ENCODE measurements at regions not wholly inside any gene's neighbourhood (a gene's known extent, or its start where the extent isn't known, plus 50 kb on each side); places are given as distances from the start of the nearest gene placed in this dataset.

DNA sequence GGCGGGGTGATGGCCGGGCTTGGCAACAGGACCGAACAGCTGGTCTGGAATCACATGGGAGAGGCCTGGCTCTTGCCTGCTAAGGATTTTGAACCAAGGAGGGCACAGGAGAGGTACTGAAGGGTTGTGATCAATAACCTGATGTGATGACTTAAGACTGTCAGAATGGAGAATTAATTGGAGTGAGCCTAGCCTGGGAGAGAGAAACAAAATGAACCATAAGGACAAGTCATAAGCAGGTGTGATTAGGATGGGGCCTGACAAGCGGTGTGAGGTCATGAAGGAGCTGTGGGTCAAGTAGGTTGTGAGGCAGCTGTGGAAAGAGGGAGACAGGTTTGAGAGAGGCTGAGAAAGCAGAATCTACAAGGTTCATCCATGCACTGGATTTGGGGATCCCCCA, 104.6 kb downstream of the MED10 start:
- Histone ChIP-seq H3K27ac (ENCODE audit: low read depth, low read length) (no peak overlapping the region), H3K4me1 (ENCODE audit: insufficient read depth, low read length) (no peaks in the 10 kb centered on the region), H3K27me3 (ENCODE audit: insufficient read depth, low read length) (no peaks in the 10 kb centered on the region), H3K9me3 (ENCODE audit: control insufficient read depth in 1 of 2, low read length in 2 of 2) (no peaks in the 10 kb centered on the region), H3K4me3 (ENCODE audit: low read length in 2 of 2) (no peak overlapping the region), H3K36me3 (ENCODE audit: insufficient read depth, low read length) (no peaks in the 10 kb centered on the region)
- ChIA-PET CTCF (ENCODE audit: partially characterized antibody) (no interaction called here), POLR2A (ENCODE audit: partially characterized antibody) (no interaction called here)
- Mint-ChIP-seq H3K27ac (no peak overlapping the region), H3K9me3 (peaks cover 0 to 3% (median 0%) of the 10 kb centered on the region in 8 donors), H3K4me3 (no peak overlapping the region), H3K36me3 (no peaks in the 10 kb centered on the region), H3K4me1 (no peaks in the 10 kb centered on the region), H3K27me3 (peaks cover 7 to 10% of the 10 kb centered on the region in 2 donors)
- DNase-seq = no peak
- intact Hi-C loops (cut with micrococcal nuclease) = no loop called here

DNA sequence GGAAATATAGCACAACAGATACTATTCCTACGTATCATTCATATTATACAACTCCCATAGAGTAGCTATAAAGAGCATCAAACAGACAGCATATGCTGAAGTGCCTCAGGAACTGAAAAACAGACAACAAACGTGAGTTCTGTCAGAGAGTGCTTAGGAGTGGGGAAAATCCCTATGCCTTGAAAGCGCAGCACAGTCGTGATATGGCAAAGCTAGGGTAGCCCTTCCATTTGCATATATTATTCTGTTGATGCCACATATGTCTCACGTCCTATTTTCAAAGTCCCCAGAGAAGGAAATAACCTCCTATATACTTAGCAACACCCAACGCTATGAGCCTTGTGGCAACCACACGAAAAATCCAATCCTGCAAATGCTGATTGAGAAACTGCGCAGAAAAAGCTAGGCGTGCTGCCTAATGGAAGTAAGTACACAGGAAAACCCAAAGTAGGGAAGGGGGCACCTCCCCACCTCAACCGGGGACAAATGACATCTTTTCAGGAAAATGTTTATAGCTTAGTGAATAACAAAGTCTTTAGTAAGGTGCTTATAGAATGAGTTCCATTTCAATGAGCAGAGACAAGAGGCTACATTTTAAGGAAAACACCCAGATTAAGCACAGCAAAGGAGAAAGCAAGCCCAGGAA, 105.1 kb downstream of the MED10 start:
- no peaks in the 10 kb centered on the region for H3K4me1 ChIP-seq (ENCODE audit: insufficient read depth, low read length)
- ChIA-PET CTCF (ENCODE audit: partially characterized antibody) (no interaction called here), POLR2A (ENCODE audit: partially characterized antibody) (no interaction called here)
- intact Hi-C loops (cut with micrococcal nuclease) = no loop called here
- no peak for DNase-seq
- H3K9me3 ChIP-seq (ENCODE audit: control insufficient read depth in 1 of 2, low read length in 2 of 2) = no peaks in the 10 kb centered on the region
- H3K9me3 Mint-ChIP-seq = peaks cover 0 to 3% (median 0%) of the 10 kb centered on the region in 8 donors
- no peaks in the 10 kb centered on the region for H3K27me3 ChIP-seq (ENCODE audit: insufficient read depth, low read length)
- H3K36me3 ChIP-seq (ENCODE audit: insufficient read depth, low read length) = no peaks in the 10 kb centered on the region
- H3K27me3 Mint-ChIP-seq = peaks cover 4 to 10% of the 10 kb centered on the region in 2 donors
- H3K27ac Mint-ChIP-seq = no peak overlapping the region
- H3K36me3 Mint-ChIP-seq = no peaks in the 10 kb centered on the region
- H3K4me3 Mint-ChIP-seq = no peak overlapping the region
- H3K4me1 Mint-ChIP-seq = no peaks in the 10 kb centered on the region
- no peak overlapping the region for H3K27ac ChIP-seq (ENCODE audit: low read depth, low read length)
- no peak overlapping the region for H3K4me3 ChIP-seq (ENCODE audit: low read length in 2 of 2)

DNA sequence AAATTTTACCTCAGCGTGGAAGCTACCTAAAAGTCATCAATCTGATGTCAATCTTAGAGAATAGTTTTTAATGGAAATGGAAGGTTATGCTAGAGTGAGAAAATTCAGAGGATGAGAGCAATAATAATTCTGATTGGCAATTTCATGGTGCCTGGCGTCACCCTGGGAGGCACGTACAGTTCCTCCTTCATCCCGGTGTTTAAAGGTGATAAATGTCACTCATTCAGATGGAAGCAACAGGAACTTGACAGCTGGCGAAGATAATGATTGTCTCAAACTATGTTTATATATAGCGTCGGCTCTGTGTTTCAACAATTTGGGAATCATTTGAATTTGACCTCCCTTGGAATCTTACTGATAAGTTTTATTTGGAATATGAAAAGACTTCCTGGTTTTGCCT, 108.4 kb downstream of the MED10 start:
- no peak overlapping the region for H3K4me3 Mint-ChIP-seq
- no peaks in the 10 kb centered on the region for H3K4me1 Mint-ChIP-seq
- H3K36me3 Mint-ChIP-seq = no peaks in the 10 kb centered on the region
- peaks cover 4 to 10% of the 10 kb centered on the region in 2 donors for H3K27me3 Mint-ChIP-seq
- POLR2A ChIA-PET (ENCODE audit: partially characterized antibody) = no interaction called here
- intact Hi-C loops (cut with micrococcal nuclease) = no loop called here
- H3K9me3 Mint-ChIP-seq = peaks cover 0 to 3% (median 0%) of the 10 kb centered on the region in 8 donors
- CTCF ChIA-PET (ENCODE audit: partially characterized antibody) = no interaction called here
- no peak for DNase-seq
- H3K27ac Mint-ChIP-seq = no peak overlapping the region
- H3K27ac ChIP-seq (ENCODE audit: low read depth, low read length) = no peak overlapping the region
- H3K4me3 ChIP-seq (ENCODE audit: low read length in 2 of 2) = no peak overlapping the region
- H3K36me3 ChIP-seq (ENCODE audit: insufficient read depth, low read length) = no peaks in the 10 kb centered on the region
- no peaks in the 10 kb centered on the region for H3K4me1 ChIP-seq (ENCODE audit: insufficient read depth, low read length)
- no peaks in the 10 kb centered on the region for H3K9me3 ChIP-seq (ENCODE audit: control insufficient read depth in 1 of 2, low read length in 2 of 2)
- H3K27me3 ChIP-seq (ENCODE audit: insufficient read depth, low read length) = no peaks in the 10 kb centered on the region

DNA sequence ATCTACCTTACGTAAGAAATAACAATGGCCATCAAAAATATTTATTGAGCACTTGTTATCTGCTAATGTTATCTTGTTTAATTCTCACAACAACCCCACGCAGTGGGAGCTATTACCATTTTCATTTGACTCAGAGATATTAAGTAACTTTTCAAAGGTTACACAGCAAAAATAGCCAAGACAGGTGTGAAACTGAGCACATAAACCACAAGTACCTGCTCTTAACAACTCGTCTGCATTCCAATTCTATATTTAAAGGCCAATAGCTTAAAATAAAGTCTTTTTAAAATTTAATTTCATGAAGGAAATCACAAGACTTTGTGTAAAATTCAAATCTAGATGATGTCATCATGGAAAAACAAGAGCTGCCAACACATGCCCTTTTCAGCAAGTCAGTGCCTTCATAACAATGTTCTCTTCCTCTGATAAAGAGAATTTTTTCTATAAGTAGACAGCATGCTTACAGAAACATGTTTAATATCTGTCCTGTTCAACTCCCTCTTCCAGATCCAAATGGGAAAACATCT, 111.6 kb downstream of the MED10 start:
- Mint-ChIP-seq H3K27ac (no peak overlapping the region), H3K27me3 (peaks cover 1 to 3% of the 10 kb centered on the region in 2 donors), H3K36me3 (no peaks in the 10 kb centered on the region), H3K9me3 (peaks cover 0 to 3% (median 0%) of the 10 kb centered on the region in 8 donors), H3K4me1 (peaks cover 0 to 2% (median 0%) of the 10 kb centered on the region in 4 donors), H3K4me3 (no peak overlapping the region)
- Histone ChIP-seq H3K4me1 (ENCODE audit: insufficient read depth, low read length) (no peaks in the 10 kb centered on the region), H3K27ac (ENCODE audit: low read depth, low read length) (no peak overlapping the region), H3K36me3 (ENCODE audit: insufficient read depth, low read length) (no peaks in the 10 kb centered on the region), H3K4me3 (ENCODE audit: low read length in 2 of 2) (no peak overlapping the region), H3K9me3 (ENCODE audit: control insufficient read depth in 1 of 2, low read length in 2 of 2) (no peaks in the 10 kb centered on the region), H3K27me3 (ENCODE audit: insufficient read depth, low read length) (no peaks in the 10 kb centered on the region)
- POLR2A ChIA-PET (ENCODE audit: partially characterized antibody) = no interaction called here
- no peak for DNase-seq
- intact Hi-C loops (cut with micrococcal nuclease) = no loop called here
- CTCF ChIA-PET (ENCODE audit: partially characterized antibody) = no interaction called here

DNA sequence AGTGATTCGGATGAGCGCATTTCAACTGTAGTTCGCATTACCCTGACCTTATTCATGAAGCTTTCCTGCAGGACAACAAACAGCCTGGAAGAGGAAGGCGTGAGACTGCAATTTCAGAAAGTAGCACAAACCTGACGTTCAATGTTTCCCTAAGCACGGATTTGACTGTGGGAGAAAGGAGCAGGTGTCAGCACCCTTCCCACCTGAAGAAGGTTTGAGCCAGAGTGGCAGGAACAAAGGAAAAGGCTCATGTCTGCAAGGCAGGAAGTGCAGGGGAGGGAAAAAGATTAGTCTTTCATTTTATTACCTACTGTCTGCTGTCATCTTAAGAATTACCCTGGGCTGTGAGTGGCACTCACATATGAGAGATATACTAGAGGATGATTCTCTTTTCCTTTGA, 114.0 kb downstream of the MED10 start:
- H3K4me3 Mint-ChIP-seq = no peak overlapping the region
- H3K27me3 ChIP-seq (ENCODE audit: insufficient read depth, low read length) = no peaks in the 10 kb centered on the region
- POLR2A ChIA-PET (ENCODE audit: partially characterized antibody) = no interaction called here
- H3K36me3 Mint-ChIP-seq = no peaks in the 10 kb centered on the region
- no peaks in the 10 kb centered on the region for H3K9me3 ChIP-seq (ENCODE audit: control insufficient read depth in 1 of 2, low read length in 2 of 2)
- no peak overlapping the region for H3K4me3 ChIP-seq (ENCODE audit: low read length in 2 of 2)
- H3K27me3 Mint-ChIP-seq = peaks cover 3 to 4% of the 10 kb centered on the region in 2 donors
- H3K4me1 ChIP-seq (ENCODE audit: insufficient read depth, low read length) = no peaks in the 10 kb centered on the region
- H3K4me1 Mint-ChIP-seq = peaks cover 0 to 2% (median 0%) of the 10 kb centered on the region in 4 donors
- DNase-seq = no peak
- H3K27ac ChIP-seq (ENCODE audit: low read depth, low read length) = no peak overlapping the region
- peaks cover 0 to 6% (median 0%) of the 10 kb centered on the region in 8 donors for H3K9me3 Mint-ChIP-seq
- intact Hi-C loops (cut with micrococcal nuclease) = no loop called here
- no peaks in the 10 kb centered on the region for H3K36me3 ChIP-seq (ENCODE audit: insufficient read depth, low read length)
- H3K27ac Mint-ChIP-seq = no peak overlapping the region
- CTCF ChIA-PET (ENCODE audit: partially characterized antibody) = no interaction called here

DNA sequence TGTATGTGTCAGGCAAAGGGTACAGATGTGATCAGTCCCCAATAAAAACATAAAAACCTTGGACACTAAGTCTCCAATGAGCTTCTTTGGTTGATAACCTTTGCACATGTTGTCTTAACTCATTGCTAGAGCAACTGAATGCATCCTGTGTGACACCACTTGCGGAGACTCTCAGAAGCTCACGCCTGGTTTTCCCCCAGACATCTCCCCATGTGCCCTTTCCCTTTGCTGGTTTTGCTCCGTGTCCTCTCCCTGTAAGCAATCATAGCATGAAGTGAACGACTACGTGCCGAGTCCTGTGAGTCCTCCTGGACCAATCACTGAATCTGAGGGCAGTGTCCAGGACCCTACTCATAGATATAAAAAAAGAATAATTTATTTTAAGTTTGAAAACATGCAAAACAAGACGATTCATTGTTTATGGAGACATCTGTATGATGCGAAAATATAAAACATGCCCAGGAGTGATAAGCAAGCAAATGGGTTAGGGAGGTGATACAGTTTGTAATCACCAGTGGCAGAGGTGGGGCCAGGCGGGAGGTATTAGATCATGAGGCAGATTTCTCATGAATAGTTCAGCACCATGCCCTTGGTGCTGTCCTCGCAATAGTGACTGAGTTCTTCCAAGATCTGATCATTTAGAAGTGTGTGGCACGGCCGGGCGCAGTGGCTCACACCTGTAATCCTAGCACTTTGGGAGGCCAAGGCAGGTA, 115.5 kb downstream of the MED10 start:
- Histone ChIP-seq H3K4me1 (ENCODE audit: insufficient read depth, low read length) (no peaks in the 10 kb centered on the region), H3K9me3 (ENCODE audit: control insufficient read depth in 1 of 2, low read length in 2 of 2) (no peaks in the 10 kb centered on the region), H3K4me3 (ENCODE audit: low read length in 2 of 2) (no peak overlapping the region), H3K27me3 (ENCODE audit: insufficient read depth, low read length) (no peaks in the 10 kb centered on the region), H3K27ac (ENCODE audit: low read depth, low read length) (no peak overlapping the region), H3K36me3 (ENCODE audit: insufficient read depth, low read length) (no peaks in the 10 kb centered on the region)
- H3K27me3 Mint-ChIP-seq = peaks cover 3 to 4% of the 10 kb centered on the region in 2 donors
- peaks cover 0 to 6% (median 0%) of the 10 kb centered on the region in 8 donors for H3K9me3 Mint-ChIP-seq
- H3K4me3 Mint-ChIP-seq = no peak overlapping the region
- ChIA-PET POLR2A (ENCODE audit: partially characterized antibody) (no interaction called here), CTCF (ENCODE audit: partially characterized antibody) (no interaction called here)
- no peak for DNase-seq
- H3K36me3 Mint-ChIP-seq = no peaks in the 10 kb centered on the region
- peaks cover 0 to 2% (median 0%) of the 10 kb centered on the region in 4 donors for H3K4me1 Mint-ChIP-seq
- intact Hi-C loops (cut with micrococcal nuclease) = no loop called here
- H3K27ac Mint-ChIP-seq = no peak overlapping the region

DNA sequence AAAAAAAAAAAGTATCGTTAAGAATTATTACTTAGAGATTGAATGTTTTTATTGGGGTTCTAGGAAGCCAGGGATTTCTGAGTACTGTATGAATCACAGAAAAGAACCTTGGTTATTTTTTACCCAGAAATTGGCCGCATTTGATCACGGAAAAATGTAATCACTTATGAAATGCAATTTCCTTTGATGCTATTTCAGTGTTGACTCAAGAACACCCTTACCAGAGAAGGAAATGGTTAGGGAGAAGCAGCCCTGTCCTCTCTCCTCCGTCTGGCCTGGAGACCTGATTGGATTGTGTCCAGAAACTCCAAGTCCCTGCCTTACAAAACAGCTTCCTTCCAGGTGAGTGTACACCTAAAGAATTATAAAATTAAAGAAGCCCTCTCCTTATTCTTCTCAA, 116.7 kb downstream of the MED10 start:
- peaks cover 4 to 7% of the 10 kb centered on the region in 2 donors for H3K27me3 Mint-ChIP-seq
- Histone ChIP-seq H3K36me3 (ENCODE audit: insufficient read depth, low read length) (no peaks in the 10 kb centered on the region), H3K4me1 (ENCODE audit: insufficient read depth, low read length) (no peaks in the 10 kb centered on the region), H3K4me3 (ENCODE audit: low read length in 2 of 2) (no peak overlapping the region), H3K27ac (ENCODE audit: low read depth, low read length) (no peak overlapping the region), H3K9me3 (ENCODE audit: control insufficient read depth in 1 of 2, low read length in 2 of 2) (no peaks in the 10 kb centered on the region), H3K27me3 (ENCODE audit: insufficient read depth, low read length) (no peaks in the 10 kb centered on the region)
- peaks cover 0 to 2% (median 0%) of the 10 kb centered on the region in 4 donors for H3K4me1 Mint-ChIP-seq
- no peaks in the 10 kb centered on the region for H3K36me3 Mint-ChIP-seq
- no peak overlapping the region for H3K27ac Mint-ChIP-seq
- intact Hi-C loops (cut with micrococcal nuclease) = no loop called here
- no peak for DNase-seq
- ChIA-PET POLR2A (ENCODE audit: partially characterized antibody) (no interaction called here), CTCF (ENCODE audit: partially characterized antibody) (no interaction called here)
- H3K4me3 Mint-ChIP-seq = no peak overlapping the region
- peaks cover 0 to 6% (median 5%) of the 10 kb centered on the region in 8 donors for H3K9me3 Mint-ChIP-seq

Measured in CD4-positive, alpha-beta memory T cell (primary cell).